ENCODE measurements at regions not wholly inside any gene's neighbourhood (a gene's known extent, or its start where the extent isn't known, plus 50 kb on each side); places are given as distances from the start of the nearest gene placed in this dataset.
"Not testable (repeated sequence)": the region's sequence is repeated elsewhere in the genome, so short reads cannot be mapped to it uniquely, and the experiment has no call there.

GRCh38 chr7:29709002-29709401, 97.3 kb upstream of the WIPF3 start:
- DNase-seq: not testable (repeated sequence)

GRCh38 chr7:29723127-29723526, 83.2 kb upstream of the WIPF3 start:
- DNase-seq: not testable (repeated sequence)

GRCh38 chr7:29723599-29723998, 82.7 kb upstream of the WIPF3 start:
- DNase-seq: no peak

- DNase-seq: not testable (repeated sequence)
These were observed 76.7 kb upstream of the WIPF3 start for GRCh38 chr7:29729534-29730165.

GRCh38 chr7:29734246-29734731, 72.0 kb upstream of the WIPF3 start:
- no peak for DNase-seq

- DNase-seq: not testable (repeated sequence)
These were observed 58.6 kb upstream of the WIPF3 start for GRCh38 chr7:29747645-29748245.

GRCh38 chr7:29748286-29749099, 57.8 kb upstream of the WIPF3 start:
- DNase-seq: no peak

GRCh38 chr7:29749701-29750321, 56.5 kb upstream of the WIPF3 start:
- no peak for DNase-seq

- not testable (repeated sequence) for DNase-seq
These were observed 55.9 kb upstream of the WIPF3 start for GRCh38 chr7:29750373-29750940.

GRCh38 chr7:29751012-29751411, 55.3 kb upstream of the WIPF3 start:
- not testable (repeated sequence) for DNase-seq

GRCh38 chr7:29754874-29755490, 51.3 kb upstream of the WIPF3 start:
- DNase-seq: no peak
